GM18870 (cell line): ENCODE measurements at regions not wholly inside any gene's neighbourhood (a gene's known extent, or its start where the extent isn't known, plus 50 kb on each side); places are given as distances from the start of the nearest gene placed in this dataset.
"Not testable (repeated sequence)": the region's sequence is repeated elsewhere in the genome, so short reads cannot be mapped to it uniquely, and the experiment has no call there.

Experiments used
- ATAC-seq: cut with Tn5 transposase; IDR thresholded peaks from one replicate; pipeline ENCODE4 v1.9.1; 2021; ENCODE audit warnings: moderate library complexity; ENCODE audit not compliant: unreplicated experiment

DNA sequence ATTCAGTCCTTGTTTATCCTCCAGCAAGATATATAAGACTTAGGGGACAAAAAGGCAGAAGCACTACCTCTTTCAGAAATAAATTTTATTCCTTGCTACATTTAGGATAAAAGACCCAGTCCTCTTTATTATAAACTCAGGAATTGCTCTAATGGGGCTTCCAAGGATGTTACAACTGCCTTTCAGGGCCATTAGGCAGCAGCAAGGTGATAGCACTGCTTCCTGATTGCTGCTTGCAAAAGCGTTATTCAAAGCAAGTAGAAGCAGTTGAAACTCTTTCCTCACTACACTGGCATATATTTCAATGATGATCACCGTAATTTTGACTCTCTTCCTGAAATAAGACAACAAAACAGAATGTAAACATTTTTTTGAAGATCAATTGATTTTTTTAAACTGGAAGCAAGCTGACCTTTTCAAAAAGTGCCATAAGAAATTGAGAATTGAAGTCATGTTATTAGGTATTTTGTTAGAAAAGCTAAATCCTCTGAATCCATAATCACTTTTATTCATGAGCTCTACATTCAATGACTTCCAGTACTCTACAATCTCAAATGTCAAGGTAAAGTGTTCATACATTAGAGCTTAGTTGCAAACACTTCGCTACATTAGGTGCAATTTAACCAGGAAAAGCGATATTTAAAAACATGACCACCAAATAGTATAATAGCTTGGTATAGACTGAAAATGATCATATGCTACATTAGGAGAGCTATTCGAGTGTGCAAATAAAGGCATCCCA is 233.4 kb upstream of the SYT10 start:
- no peak for ATAC-seq

DNA sequence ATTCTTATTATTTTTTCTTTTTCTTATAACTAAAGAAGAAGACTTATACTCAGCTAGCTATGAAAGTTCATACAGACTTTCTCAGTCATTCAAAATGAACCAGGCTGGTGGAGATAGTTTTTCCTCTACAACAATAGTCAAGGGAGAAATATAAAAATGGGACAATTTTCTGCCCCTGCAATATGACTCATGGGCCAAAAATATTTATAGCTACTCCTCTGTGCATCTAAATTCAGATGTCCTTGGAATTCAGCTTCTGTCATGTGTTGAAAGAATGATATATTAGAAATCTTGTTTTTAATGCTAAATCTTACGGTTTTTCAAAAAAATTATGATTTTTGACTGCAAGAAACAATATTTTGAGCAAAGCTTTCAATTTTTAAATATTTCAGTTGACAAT is 237.2 kb upstream of the SYT10 start:
- ATAC-seq: no peak

DNA sequence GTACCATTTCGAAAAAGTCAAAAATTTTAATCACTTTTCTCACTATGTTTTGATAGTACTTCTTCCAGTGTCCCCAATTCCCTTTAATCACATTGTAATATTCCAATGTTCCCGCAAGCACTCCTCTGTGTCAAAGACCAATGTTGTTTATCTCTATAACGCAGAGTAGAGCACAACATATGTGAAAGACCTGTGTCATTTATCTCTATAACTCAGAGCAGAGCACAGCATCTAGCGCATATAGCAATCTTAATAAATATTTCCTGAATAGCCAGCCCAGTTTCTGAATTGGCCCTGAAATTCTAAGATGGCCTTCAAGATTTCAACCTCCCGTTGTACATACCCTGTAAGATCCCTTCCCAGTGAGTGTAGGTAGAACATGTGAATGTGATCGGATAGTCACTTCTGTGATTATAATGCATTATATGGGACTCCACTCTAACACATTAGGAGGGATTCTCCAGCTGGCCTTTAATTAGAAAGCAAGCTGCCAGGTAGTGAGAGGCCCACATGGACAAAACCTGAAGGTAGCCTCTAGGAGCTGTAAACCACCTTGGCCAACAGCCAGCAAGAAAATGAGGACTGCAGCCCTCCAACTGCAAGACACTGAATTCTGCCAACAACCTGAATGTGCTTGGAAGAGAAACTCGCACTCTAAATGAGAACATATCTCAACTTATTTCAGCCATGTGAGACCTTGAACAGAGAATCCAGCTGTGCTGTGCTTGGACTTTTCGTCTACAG is 238.8 kb upstream of the SYT10 start:
- no peak for ATAC-seq

DNA sequence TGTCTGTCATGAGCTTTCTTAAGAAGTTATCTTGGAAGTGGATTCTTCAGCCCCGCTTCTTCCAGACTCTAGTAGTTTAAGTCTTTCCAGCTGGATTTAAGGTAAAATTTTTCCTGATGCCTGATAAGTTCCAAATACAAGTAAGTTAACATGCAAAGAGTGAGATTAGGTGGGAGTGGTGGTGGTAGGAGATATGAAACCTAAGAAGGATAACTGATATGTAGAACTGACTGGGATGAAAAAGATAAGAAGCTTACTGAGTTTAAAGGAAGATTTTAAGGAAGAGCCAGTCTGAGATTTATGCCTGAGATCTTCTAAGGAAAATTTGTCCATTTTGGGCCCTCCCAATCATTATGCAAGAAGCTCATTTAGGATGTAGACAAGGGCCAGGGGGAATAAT is 250.9 kb upstream of the SYT10 start:
- no peak for ATAC-seq

DNA sequence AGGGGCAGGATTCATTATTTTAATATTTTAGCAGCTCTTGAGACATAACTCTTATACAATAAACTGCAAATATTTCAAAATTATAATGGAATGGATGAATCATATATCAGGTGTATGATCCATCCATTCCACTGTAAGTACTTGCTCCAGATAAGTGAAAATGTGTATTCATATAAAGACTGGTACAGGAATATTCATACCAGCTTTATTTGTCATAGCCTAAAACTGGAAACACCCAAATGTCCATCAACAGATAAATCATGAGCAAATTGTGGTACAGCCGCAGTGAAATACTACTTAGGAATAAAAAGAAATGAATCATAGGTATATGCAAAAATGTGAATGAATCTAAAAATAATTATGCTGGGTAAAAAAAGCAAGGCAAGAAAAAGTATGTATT is 263.6 kb upstream of the SYT10 start:
- no peak for ATAC-seq

DNA sequence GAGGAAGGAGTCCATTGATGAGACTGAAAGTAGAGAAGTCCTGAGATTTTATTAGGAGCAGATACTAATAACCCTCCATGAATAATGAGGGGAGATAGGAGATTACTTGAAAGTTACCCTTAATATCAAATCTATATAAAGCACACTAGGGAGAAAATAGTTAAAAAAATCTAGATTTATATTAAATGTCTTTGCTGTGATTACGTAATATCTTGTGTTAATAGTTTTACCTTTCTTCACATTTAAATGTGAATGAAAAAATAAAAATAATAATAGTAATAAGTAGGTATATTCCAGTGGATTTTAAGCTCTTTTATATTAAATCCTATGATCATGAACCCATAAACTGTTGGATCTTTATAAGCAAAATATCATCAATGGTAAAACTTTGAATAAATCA is 267.3 kb upstream of the SYT10 start:
- ATAC-seq: no peak

DNA sequence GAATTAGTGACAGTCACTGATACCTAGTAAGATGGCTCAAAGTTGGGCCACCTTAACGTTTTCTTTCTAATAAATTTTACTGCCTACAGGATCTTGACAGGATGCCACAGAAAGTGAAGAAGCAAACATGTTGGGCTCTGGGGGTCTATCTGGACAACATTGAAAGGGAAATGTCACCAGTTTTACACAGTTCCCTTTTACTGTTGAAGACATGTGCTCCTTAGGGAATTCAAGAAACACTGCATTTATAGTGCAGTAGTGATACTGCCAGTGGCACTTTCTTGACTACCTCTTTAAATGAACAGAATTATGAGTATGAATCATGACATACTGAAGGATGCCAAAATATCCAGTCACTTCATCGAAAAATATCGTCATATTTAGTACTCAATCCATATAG is 269.3 kb upstream of the SYT10 start:
- ATAC-seq: no peak

DNA sequence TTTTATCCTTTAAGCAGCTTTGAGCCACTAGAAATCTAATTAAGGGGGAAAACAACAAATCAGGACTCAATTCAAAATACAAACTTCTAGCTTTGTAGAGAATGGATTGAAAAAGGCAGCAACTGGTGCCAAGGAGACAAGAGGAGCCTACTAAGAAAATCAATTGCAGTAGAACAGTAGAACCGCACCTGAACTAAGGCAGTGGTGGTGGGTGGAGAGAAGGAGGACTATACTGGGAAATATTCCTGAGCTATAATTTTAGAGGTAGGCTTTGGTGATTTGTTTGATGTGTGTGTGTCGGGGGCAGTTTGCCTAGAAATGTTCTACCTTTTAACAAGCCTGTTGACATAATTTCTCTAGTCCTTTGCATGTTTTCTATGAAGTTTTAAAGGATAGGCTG is 270.9 kb upstream of the SYT10 start:
- no peak for ATAC-seq

DNA sequence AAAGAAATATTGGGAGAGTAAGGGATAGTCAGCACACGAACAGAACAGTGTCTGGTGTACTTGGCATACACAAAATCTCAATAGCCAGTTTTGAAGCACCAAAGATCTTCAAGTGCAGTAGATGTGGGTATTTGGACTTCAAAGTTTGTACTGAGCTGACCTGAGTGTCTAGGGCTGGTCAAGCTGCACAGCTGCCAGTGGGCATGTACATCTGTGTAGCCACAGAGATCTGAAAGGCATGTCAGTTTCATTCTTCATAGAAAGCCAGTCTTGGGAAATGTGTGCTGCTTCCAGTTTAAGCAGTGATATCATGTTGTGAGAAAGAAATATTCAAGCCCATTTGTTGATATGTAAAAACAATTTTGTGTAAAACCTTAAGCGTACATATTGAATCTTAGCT is 279.0 kb upstream of the SYT10 start:
- ATAC-seq: no peak

DNA sequence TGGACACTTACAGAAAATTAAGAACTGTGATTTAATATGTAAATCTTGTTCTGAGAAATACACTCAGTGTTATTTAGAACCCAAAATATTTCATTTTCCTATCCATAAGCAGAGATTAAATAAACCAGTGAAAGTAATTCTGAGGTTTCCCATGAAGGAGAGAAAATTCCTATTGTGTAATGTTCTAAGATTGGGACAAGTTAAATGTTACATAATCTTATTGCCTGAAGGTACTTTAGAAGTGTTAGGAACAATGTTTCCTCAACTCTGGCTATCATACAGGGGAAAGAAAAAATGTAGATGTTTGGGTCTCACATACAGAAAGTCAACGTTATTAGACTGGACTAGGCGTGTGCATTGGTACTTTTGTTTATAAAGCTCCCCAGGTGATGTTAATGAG is 281.9 kb upstream of the SYT10 start:
- ATAC-seq: no peak

DNA sequence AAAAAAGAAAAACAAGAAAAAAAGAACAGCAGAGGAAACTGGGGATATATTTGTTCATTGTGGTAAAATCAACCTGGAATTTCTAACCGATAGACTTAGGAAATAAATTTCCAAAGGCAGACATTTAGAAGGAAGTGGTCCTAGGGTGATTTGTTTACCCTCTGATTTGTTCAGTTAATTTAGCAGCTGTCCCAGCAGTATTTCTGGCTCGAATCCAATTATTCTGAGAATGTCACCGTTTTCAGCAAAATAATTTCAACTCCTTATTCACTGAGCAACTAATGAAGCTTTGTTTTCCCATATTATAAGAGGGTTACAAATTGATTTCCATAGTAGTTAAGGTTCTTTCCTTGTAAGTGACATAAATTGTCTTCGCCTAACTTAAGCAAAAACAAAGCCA is 285.2 kb upstream of the SYT10 start:
- ATAC-seq: no peak

DNA sequence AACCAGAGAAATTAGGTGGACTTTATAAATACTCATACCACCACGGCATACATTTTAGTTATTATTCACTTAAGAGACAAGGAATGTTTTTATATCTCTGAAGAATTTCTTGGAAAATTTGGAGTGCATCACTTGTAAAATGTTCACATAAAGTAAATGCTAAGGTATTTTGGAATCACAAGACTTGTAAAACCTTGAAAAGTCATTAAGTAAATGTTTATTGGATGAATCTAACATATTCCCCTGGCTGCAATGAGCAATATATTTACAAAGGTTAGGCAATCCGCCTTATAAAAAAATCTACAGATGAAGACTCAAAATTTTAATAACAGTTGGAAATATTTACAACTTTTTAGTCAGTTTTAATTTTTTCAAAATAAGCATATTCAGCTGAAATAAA is 287.4 kb upstream of the ALG10 start:
- ATAC-seq: no peak

DNA sequence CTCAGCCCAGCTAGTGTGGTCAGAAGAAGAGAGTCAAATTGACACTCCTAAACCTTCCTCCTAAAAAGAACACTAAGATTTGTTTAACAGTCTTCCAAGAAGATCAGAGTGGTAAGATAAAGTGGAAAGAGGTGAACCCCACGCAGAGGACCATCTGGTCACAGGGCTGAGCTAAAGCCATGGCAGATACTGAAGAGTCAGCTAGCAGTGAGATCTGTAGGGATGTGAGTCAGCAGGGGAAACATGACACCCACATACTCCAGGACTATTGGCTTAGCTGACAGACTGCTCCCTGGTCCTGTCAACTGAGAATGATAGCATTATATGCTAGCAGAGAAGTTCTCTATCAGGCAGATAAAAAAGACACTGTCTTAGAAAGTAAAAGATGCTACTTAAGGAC is 269.4 kb upstream of the ALG10 start:
- ATAC-seq: no peak

DNA sequence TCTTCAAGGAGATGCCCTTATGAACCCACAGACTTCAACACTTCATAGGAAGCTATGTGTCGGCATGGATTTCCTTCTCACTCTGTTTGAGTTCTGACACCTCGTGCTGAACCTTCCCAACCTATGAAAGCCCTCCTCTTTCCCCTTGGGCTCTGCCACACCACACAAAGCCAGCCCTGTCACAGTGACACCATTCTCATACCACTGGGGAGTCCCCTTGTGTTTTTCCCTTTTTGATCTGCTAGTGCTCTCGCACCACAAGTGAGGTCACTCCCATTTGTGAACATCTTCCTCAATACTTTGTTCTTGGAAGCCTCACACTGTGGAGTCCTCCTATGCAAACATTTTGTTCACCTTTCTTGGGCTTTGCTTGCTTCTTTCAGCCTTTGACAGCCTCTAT is 264.6 kb upstream of the ALG10 start:
- no peak for ATAC-seq

DNA sequence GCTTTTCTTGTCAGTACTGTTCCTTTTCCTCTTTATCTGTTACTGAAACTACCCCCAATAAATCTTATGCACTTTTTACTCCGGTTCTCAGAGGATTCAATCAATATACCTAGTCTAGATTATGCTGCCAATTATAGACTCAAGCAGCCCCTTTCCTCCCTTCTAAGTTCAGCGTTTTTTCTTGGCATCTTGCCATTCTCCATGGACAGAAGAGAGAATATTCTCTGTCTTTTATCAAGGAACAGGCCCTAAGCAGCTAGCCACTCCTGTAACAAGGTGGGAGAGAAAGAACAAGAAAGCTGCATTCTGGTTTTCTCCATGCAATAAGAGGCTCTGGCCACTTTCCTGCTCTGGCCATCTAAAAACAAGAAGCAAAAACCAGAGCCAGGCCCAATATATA is 263.0 kb upstream of the ALG10 start:
- ATAC-seq: no peak

DNA sequence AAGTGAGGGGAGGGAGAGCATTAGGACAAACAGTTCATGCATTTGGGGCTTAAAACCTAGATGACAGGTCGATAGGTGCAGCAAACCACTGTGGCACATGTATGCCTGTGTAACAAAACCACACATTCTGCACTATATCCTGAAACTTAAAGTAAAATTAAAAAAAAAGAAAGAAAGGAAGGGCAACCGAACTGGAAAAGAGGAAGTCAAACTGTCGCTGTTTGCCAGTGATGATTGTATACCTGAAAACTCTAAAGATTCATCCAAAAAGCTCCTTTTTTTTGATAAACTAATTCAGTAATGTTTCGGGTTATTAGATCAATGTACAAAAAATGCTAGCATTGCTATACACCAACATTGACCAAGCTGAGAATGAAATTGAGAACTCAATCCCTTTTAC is 259.0 kb upstream of the ALG10 start:
- ATAC-seq: no peak

DNA sequence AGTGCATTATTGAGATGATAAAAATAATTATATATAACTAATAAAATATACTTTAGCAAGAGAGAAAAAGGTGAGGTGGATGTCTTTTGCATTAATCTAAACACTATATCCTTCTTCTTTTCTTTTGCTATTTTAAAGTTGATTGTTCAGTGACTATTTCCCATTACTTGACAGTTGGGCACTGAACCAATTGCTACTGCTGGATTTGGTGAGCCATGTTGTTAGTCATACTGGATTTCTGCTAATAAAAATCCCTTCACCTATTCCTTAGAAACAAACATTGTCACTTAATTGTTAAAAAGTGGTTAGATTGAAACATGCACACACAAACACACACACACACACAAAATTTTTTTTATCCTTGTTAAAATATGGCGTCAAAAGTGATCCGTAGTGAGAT is 251.6 kb upstream of the ALG10 start:
- no peak for ATAC-seq

DNA sequence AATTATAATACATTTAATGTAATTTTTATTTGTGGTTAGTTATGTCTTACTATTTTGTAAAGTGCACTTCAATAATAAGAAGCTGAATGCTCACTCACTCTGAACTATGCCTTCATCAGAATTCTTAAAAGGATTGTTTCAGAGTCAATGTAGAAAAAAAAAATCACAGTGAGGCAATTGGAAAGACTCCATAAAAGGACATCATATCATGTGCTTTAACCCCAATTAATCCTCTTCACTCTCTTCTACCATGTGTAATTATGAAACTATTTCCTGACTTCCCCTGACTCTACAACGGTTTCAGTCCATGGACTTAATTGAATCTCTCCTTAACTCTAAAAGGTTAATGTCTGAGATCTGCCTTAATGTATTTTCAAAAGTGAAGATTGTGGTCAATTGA is 250.4 kb upstream of the ALG10 start:
- no peak for ATAC-seq

DNA sequence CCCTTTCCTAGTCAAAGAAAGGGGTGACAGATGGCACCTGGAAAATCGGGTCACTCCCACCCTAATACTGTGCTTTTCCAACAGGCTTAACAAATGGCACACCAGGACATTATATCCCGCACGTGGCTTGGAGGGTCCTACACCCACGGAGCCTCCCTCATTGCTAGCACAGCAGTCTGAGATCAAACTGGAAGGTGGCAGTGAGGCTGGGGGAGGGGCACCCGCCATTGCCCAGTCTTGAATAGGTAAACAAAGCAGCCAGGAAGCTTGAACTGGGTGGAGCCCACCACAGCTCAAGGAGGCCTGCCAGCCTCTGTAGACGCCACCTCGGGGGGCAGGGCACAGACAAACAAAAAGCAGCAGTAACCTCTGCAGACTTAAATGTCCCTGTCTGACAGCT is 249.2 kb upstream of the ALG10 start:
- not testable (repeated sequence) for ATAC-seq

DNA sequence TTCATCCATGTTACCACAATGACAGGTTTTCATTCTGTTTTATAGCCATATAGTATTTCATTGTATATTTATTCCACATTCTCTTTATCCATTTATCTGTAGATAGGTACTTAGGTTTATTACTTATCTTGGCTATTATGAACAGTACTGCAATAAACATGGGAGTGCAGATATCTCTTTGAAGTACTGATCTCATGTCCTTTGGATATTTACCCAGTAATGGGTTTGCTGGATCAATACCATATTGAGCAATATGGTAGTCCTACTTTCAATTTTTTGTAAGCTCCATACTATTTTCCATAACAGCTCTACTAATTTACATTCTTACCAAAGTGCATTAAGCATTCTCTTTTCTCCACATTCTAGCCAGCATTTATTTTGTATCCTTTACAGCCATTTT is 235.8 kb upstream of the ALG10 start:
- ATAC-seq: no peak

DNA sequence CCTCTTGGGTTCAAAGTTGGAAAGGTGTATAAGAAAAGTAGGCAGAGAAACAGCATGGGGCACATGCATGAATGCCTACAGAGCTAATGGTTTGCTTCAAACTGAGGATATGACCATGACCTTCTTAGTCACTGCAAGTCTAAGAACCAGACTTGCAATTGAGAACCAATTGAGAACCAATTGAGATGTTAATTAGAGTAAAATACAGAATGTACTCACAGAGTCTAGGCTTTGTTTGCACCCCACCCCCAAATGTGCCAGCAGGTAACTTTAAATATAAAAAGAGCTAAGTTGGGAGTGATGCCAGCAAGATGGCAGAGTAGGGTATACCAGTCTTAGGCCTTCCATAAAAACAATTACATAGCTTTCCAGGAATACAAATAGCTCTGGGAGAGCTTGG is 227.3 kb upstream of the ALG10 start:
- no peak for ATAC-seq

DNA sequence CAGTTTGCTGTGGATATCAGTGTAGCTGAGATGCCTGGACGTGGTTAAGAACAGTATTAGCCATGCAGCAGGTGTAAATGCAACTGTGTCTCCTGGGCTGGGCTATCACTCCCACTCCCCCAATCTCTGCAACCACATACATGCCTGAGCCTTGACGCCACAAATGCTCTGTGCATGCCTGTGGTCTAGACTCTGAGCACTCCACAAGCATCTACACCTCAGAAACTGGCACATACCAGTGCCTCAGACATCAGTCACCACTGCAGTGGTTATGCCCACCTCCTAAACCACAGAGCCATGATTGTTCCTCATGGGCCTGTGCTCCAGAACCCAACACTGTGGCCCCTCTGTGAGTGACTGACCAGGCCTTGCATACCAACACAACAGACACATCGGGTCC is 226.8 kb upstream of the ALG10 start:
- no peak for ATAC-seq

DNA sequence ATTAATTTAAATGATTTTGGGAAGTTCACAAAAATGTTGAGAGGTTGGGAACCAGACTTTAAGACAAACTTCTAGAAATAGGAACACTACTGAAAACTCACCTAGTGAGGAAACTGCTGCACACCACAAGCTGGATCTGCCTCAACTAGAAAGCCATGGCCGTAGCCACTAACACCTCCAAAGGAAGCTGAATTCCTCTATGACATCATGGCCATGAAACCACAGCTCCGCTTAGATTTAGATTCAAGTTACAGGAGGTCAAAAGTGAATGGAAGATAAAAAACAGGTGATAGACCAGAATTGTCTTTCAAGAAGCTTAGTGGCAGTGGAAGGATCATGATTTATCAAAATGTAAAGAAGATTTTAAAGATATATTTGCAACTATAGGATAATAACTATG is 208.8 kb upstream of the ALG10 start:
- no peak for ATAC-seq
